Left lung (tissue), 4 donors: ENCODE measurements at regions not wholly inside any gene's neighbourhood (a gene's known extent, or its start where the extent isn't known, plus 50 kb on each side); places are given as distances from the start of the nearest gene placed in this dataset.

Experiments used
- ATAC-seq: fragments of 200-7000 bp; cut with Tn5 transposase; one replicate; pipeline ENCODE4 v1.9.1; 2020; ENCODE audit warnings: moderate library complexity
- DNase-seq, 4 donors: peaks; one replicate each; pipeline ENCODE4 v3.0.0-alpha.2; 2013 to 2020
- H3K27ac ChIP-seq, 2 donors: fragments of 200-600 bp; sonication (generic) in 1 of 2; one replicate each; pipeline versions ENCODE4 v1.5.0 to v1.8.0; 2020 to 2021
- H3K27me3 ChIP-seq, 2 donors: fragments of 200-600 bp; sonication (generic) in 1 of 2; one replicate each; pipeline versions ENCODE4 v1.5.0 to v1.8.0; 2020 to 2021
- H3K36me3 ChIP-seq, 2 donors: fragments of 200-600 bp; sonication (generic) in 1 of 2; one replicate each; pipeline versions ENCODE4 v1.5.0 to v1.8.0; 2020 to 2021
- H3K4me1 ChIP-seq, 2 donors: fragments of 200-600 bp; one replicate each; pipeline ENCODE4 v1.8.0; 2021
- H3K4me3 ChIP-seq, 2 donors: fragments of 200-600 bp; sonication (generic) in 1 of 2; one replicate each; pipeline versions ENCODE4 v1.5.0 to v1.8.0; 2020 to 2021; ENCODE audit warnings: mild to moderate bottlenecking in 1 of 2
- H3K9me3 ChIP-seq, 2 donors: fragments of 200-600 bp; sonication (generic) in 1 of 2; one replicate each; pipeline versions ENCODE4 v1.5.0 to v1.8.0; 2020 to 2021
- CTCF ChIP-seq, 2 donors: fragments of 200-600 bp; sonication (generic) in 1 of 2; IDR thresholded peaks; one replicate each; pipeline versions ENCODE4 v1.5.0 to v1.8.0; 2021; ENCODE audit warnings: antibody characterized with exemption in 2 of 2
- intact Hi-C, 2 donors: fragments of 100-400 bp; cut with DNase I; formaldehyde crosslinking; loops; one replicate each; pipeline versions ENCODE4 v1.11.2 to v1.14.2; 2022
- donor health status: DM: no; HTN: yes; CAD: no.
- donor health status: DM: no; HTN: no; CAD: no.

DNA sequence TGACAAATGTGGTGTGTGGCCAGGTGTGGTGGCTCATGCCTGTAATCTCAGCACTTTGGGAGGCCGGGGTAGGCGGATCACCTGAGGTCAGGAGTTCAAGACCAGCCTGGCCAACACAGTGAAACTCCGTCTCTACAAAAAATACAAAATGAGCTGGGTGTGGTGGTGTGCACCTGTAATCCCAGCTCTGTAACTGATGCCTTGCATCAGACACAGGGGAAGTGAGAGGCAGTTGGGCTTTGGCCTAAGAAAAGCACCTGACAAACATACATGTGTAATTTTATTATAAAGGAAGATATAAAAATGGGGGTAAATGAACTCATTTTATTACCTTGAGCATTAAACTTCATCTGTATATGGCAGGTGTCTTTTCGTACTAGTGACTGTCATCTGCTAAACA lies 66.7 kb upstream of the FAM136A start:
- Histone ChIP-seq H3K27ac (no peak overlapping the region), H3K27me3 (no peaks in the 10 kb centered on the region), H3K4me1 (no peaks in the 10 kb centered on the region), H3K9me3 (no peaks in the 10 kb centered on the region), H3K36me3 (no peaks in the 10 kb centered on the region), H3K4me3 (no peak overlapping the region)
- ATAC-seq: no peak
- TF ChIP-seq CTCF (IDR thresholded peaks at IDR 0.05): no peak
- intact Hi-C loops: no loop called here
- DNase-seq: no peak

DNA sequence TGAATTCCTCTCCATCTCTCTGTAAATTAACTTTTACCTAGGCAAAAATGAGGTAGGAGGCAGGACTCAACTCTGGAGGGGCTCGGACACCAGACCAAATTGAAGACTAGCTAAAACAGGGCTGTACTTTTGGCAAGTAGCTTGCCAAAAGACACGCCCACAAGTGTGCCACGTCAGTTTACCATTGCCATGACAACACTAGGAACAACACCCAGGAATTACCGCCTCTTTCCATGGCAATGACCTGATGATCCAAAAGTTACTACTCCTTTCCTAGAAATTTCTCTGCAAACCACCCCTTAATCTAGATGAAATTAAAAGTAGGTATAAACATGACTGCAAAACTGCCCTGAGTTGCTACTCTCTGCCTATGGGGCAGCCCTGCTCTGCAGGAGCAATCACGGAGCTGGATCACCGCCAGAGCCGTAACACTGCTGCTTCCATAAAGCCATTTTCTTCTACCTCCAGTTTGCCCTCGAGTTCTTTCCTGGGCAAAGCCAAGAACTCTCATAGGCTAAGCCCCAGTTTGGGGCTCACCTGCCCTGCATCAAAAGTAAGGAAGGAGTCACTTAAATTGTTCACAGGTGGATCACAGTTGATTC lies 66.0 kb upstream of the FAM136A start:
- H3K36me3 ChIP-seq: no peaks in the 10 kb centered on the region
- no peak for TF ChIP-seq CTCF (IDR thresholded peaks at IDR 0.05)
- no peaks in the 10 kb centered on the region for H3K27me3 ChIP-seq
- no peak overlapping the region for H3K27ac ChIP-seq
- DNase-seq (peak in 1 of 4 donors; percentile 21), ATAC-seq (no peak)
- H3K4me1 ChIP-seq: no peaks in the 10 kb centered on the region
- H3K4me3 ChIP-seq: no peak overlapping the region
- intact Hi-C loops: no loop called here
- H3K9me3 ChIP-seq: no peaks in the 10 kb centered on the region

DNA sequence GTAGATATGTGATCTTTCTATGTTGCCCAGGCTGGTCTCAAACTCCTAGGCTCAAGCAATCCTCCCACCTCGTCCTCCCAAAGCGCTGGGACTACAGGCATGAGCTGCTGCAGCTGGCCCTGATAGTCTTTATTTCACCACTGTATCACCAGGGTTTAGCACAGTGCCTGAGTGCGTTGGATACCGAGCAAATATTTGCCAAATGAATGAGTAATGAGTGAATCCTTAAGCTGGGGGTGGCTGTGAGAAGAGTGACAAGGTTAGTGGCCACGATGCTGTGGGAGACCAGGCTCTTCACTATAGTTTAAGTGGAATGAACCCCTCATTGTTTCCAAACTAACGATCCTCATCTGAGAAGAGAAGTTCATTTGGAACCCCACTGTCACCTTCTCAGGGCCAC lies 60.8 kb upstream of the FAM136A start:
- no peak for DNase-seq
- no peak for TF ChIP-seq CTCF (IDR thresholded peaks at IDR 0.05)
- H3K27me3 ChIP-seq: no peaks in the 10 kb centered on the region
- no peak for ATAC-seq
- H3K4me1 ChIP-seq: no peaks in the 10 kb centered on the region
- H3K27ac ChIP-seq: no peak overlapping the region
- no peak overlapping the region for H3K4me3 ChIP-seq
- no peaks in the 10 kb centered on the region for H3K36me3 ChIP-seq
- H3K9me3 ChIP-seq: no peaks in the 10 kb centered on the region
- intact Hi-C loops: no loop called here

DNA sequence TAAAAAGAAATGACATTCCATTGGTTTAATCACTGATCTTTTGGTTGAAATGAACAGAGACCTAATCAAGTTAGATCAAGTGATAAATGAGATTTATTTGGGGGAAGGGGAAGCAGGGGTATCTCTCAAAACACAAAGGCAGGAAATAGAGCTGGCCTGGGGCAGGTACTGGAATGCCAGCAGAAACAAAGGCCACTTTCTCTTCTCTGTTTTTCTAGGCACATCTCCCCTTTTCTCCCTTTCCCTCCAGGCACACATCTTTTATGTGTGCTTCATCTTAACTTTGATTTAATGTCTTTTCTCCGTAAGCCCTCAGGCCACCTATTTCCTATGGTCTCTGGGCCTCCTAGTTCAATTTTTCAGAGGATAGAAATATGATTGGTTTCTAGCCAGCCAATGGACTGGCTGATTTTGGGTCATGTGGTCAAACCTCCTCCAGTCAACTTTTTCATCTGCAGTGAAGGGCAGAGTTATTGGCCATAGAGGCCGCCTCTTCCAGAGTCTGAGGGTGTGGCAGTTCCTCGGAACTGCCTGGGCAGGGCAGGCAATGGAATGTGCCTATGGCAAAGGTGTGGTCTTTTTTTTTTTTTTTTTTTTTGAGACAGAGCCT lies 58.9 kb upstream of the FAM136A start:
- Histone ChIP-seq H3K4me1 (no peaks in the 10 kb centered on the region), H3K36me3 (no peaks in the 10 kb centered on the region), H3K27me3 (no peaks in the 10 kb centered on the region), H3K9me3 (no peaks in the 10 kb centered on the region), H3K4me3 (no peak overlapping the region), H3K27ac (no peak overlapping the region)
- DNase-seq (no peak), ATAC-seq (no peak)
- intact Hi-C loops: no loop called here
- TF ChIP-seq CTCF (IDR thresholded peaks at IDR 0.05): no peak

GRCh38 chr2:70357684-70358071 lies 55.8 kb upstream of the FAM136A start:
- H3K36me3 ChIP-seq: no peaks in the 10 kb centered on the region
- DNase-seq: no peak
- intact Hi-C loops: no loop called here

More at GRCh38 chr2:70357684-70358071, 55.8 kb upstream of the FAM136A start:
- no peaks in the 10 kb centered on the region for H3K9me3 ChIP-seq
- no peaks in the 10 kb centered on the region for H3K4me1 ChIP-seq
- ATAC-seq: no peak
- TF ChIP-seq CTCF (IDR thresholded peaks at IDR 0.05): no peak
- no peak overlapping the region for H3K27ac ChIP-seq
- H3K27me3 ChIP-seq: no peaks in the 10 kb centered on the region
- no peak overlapping the region for H3K4me3 ChIP-seq
